Calu3 (cell line): ENCODE measurements at regions not wholly inside any gene's neighbourhood (a gene's known extent, or its start where the extent isn't known, plus 50 kb on each side); places are given as distances from the start of the nearest gene placed in this dataset.
"Not testable (repeated sequence)": the region's sequence is repeated elsewhere in the genome, so short reads cannot be mapped to it uniquely, and the experiment has no call there.

Experiments
- BruUV-seq: library from RNA; stranded (reverse); fragments of 400-500 nt; replicated peaks from 2 replicates; lab custom pipeline; 2021; lab: Mats Ljungman, UMichigan
- CTCF ChIA-PET: fragments of 300-600 bp; sonication (Branson Sonifier 250); formaldehyde crosslinking; loops from one replicate; lab custom pipeline; 2022; ENCODE audit warnings: antibody characterized with exemption; lab: Charles Lee
- DNase-seq: peaks from one replicate; pipeline ENCODE4 v3.0.0; 2022
- H3K27ac Mint-ChIP-seq: one replicate; pipeline ENCODE4 v1.8.0; 2022; ENCODE audit warnings: mixed read lengths; ENCODE audit not compliant: unreplicated experiment
- H3K27me3 Mint-ChIP-seq: one replicate; pipeline ENCODE4 v1.8.0; 2022; ENCODE audit warnings: mixed read lengths; ENCODE audit not compliant: unreplicated experiment
- H3K36me3 Mint-ChIP-seq: one replicate; pipeline ENCODE4 v1.8.0; 2022; ENCODE audit warnings: mild to moderate bottlenecking, moderate library complexity, mixed read lengths; ENCODE audit not compliant: insufficient read depth, unreplicated experiment
- H3K4me1 Mint-ChIP-seq: one replicate; pipeline ENCODE4 v1.8.0; 2022; ENCODE audit warnings: mild to moderate bottlenecking, low read depth, mixed read lengths; ENCODE audit not compliant: unreplicated experiment
- H3K4me3 Mint-ChIP-seq: one replicate; pipeline ENCODE4 v1.8.0; 2022; ENCODE audit warnings: mild to moderate bottlenecking, low read depth, moderate library complexity, mixed read lengths; ENCODE audit not compliant: unreplicated experiment
- H3K9me3 Mint-ChIP-seq: one replicate; pipeline ENCODE4 v1.8.0; 2022; ENCODE audit warnings: low read depth, mixed read lengths; ENCODE audit not compliant: unreplicated experiment
- CTCF ChIP-seq: fragments of 200-600 bp; IDR thresholded peaks from one replicate; pipeline ENCODE4 v1.8.0; 2022; ENCODE audit warnings: antibody characterized with exemption; ENCODE audit not compliant: unreplicated experiment
- intact Hi-C: fragments of 100-400 bp; cut with micrococcal nuclease; formaldehyde crosslinking; loops from one replicate; pipeline ENCODE4 v1.10.0; 2022; ENCODE audit not compliant: unreplicated experiment

- intact Hi-C loops, result no loop called here
- Mint-ChIP-seq H3K4me3 (no peak overlapping the region), H3K36me3 (no peaks in the 10 kb centered on the region), H3K9me3 (no peaks in the 10 kb centered on the region), H3K27me3 (peaks cover 48% of the 10 kb centered on the region), H3K4me1 (no peaks in the 10 kb centered on the region), H3K27ac (no peak overlapping the region)
- no peak for DNase-seq
- TF ChIP-seq CTCF, result no peak
- no TSS peak for BruUV-seq
- CTCF ChIA-PET, result no interaction called here
These were observed 76.7 kb upstream of the SSTR4 start for GRCh38 chr20:22958390-22958789.

GRCh38 chr20:22962567-22963439 is 72.3 kb upstream of the SSTR4 start:
- no peak overlapping the region for H3K27ac Mint-ChIP-seq
- H3K27me3 Mint-ChIP-seq, result peaks cover 21% of the 10 kb centered on the region
- no TSS peak for BruUV-seq
- no peaks in the 10 kb centered on the region for H3K36me3 Mint-ChIP-seq
- no peak for DNase-seq
- no peak for TF ChIP-seq CTCF
- H3K9me3 Mint-ChIP-seq, result no peaks in the 10 kb centered on the region
- intact Hi-C loops, result no loop called here
- H3K4me1 Mint-ChIP-seq, result no peaks in the 10 kb centered on the region
- CTCF ChIA-PET, result no interaction called here
- no peak overlapping the region for H3K4me3 Mint-ChIP-seq

- no peaks in the 10 kb centered on the region for H3K36me3 Mint-ChIP-seq
- CTCF ChIA-PET, result no interaction called here
- H3K27ac Mint-ChIP-seq, result no peak overlapping the region
- H3K4me3 Mint-ChIP-seq, result no peak overlapping the region
- no peak for TF ChIP-seq CTCF
- no peak for DNase-seq
- intact Hi-C loops, result no loop called here
- no peaks in the 10 kb centered on the region for H3K9me3 Mint-ChIP-seq
- peaks cover 29% of the 10 kb centered on the region for H3K27me3 Mint-ChIP-seq
- H3K4me1 Mint-ChIP-seq, result no peaks in the 10 kb centered on the region
- BruUV-seq, result no TSS peak
These were observed 71.5 kb upstream of the SSTR4 start for GRCh38 chr20:22963581-22963980.

GRCh38 chr20:22966787-22967464 is 68.2 kb upstream of the SSTR4 start:
- Mint-ChIP-seq H3K4me1 (no peaks in the 10 kb centered on the region), H3K4me3 (no peak overlapping the region), H3K9me3 (no peaks in the 10 kb centered on the region), H3K27me3 (peaks cover 33% of the 10 kb centered on the region), H3K27ac (no peak overlapping the region), H3K36me3 (no peaks in the 10 kb centered on the region)
- no TSS peak for BruUV-seq
- CTCF ChIA-PET, result no interaction called here
- no peak for DNase-seq
- intact Hi-C loops, result no loop called here
- no peak for TF ChIP-seq CTCF

- intact Hi-C loops, H3K27ac Mint-ChIP-seq, CTCF ChIA-PET, H3K36me3 Mint-ChIP-seq, H3K4me1 Mint-ChIP-seq, H3K9me3 Mint-ChIP-seq, H3K4me3 Mint-ChIP-seq, DNase-seq, BruUV-seq: not testable (repeated sequence)
- peaks cover 33% of the 10 kb centered on the region for H3K27me3 Mint-ChIP-seq
These were observed 67.4 kb upstream of the SSTR4 start for GRCh38 chr20:22967706-22968105.

GRCh38 chr20:22969031-22969430 is 66.1 kb upstream of the SSTR4 start:
- H3K27me3 Mint-ChIP-seq, result peaks cover 33% of the 10 kb centered on the region
- intact Hi-C loops, H3K4me1 Mint-ChIP-seq, BruUV-seq, H3K9me3 Mint-ChIP-seq, DNase-seq, H3K36me3 Mint-ChIP-seq, H3K4me3 Mint-ChIP-seq, H3K27ac Mint-ChIP-seq: not testable (repeated sequence)
- CTCF ChIA-PET, result interaction anchor here (0.6 kb wide), 1 partner anchor 193 kb away, joined by 3 read pairs; no protein-coding TSS in a partner anchor

GRCh38 chr20:22971077-22971476 is 64.0 kb upstream of the SSTR4 start:
- peaks cover 36% of the 10 kb centered on the region for H3K27me3 Mint-ChIP-seq
- H3K27ac Mint-ChIP-seq, DNase-seq, intact Hi-C loops, CTCF ChIA-PET, BruUV-seq, H3K4me3 Mint-ChIP-seq, H3K36me3 Mint-ChIP-seq, H3K9me3 Mint-ChIP-seq, H3K4me1 Mint-ChIP-seq: not testable (repeated sequence)
